ENCODE measurements at regions not wholly inside any gene's neighbourhood (a gene's known extent, or its start where the extent isn't known, plus 50 kb on each side); places are given as distances from the start of the nearest gene placed in this dataset.

- Mint-ChIP-seq H3K27ac (no peak overlapping the region), H3K27me3 (ENCODE audit: insufficient read depth, low read depth) (peaks cover 2% of the 10 kb centered on the region), H3K4me3 (no peak overlapping the region), H3K36me3 (no peaks in the 10 kb centered on the region), H3K9me3 (no peaks in the 10 kb centered on the region), H3K4me1 (peaks cover 11% of the 10 kb centered on the region)
- Histone ChIP-seq H3K4me3 (no peak overlapping the region), H3F3A (ENCODE audit: low read depth) (no peaks in the 10 kb centered on the region), H3K36me3 (no peaks in the 10 kb centered on the region), H3K9me3 (ENCODE audit: low read depth) (no peaks in the 10 kb centered on the region), H3K4me2 (no peak overlapping the region), H3K79me2 (ENCODE audit: low read depth) (no peaks in the 10 kb centered on the region), H3K27me3 (no peaks in the 10 kb centered on the region), H3K27ac (no peak overlapping the region), H3K9ac (no peak overlapping the region), H4K20me1 (ENCODE audit: low read depth) (no peaks in the 10 kb centered on the region), H2AFZ (replicated peaks) (no peak overlapping the region), H3K4me1 (no peaks in the 10 kb centered on the region)
- TF ChIP-seq EZH2phosphoT487 (IDR thresholded peaks at IDR 0.05) (no peak), EZH2 (IDR thresholded peaks at IDR 0.05) (no peak), CTCF (IDR thresholded peaks at IDR 0.05) (no peak)
- DNase-seq (ENCODE audit: low spot score): no peak
Observed at GRCh38 chr1:239558559-239558958, 172.2 kb downstream of the CHRM3 start.

GRCh38 chr1:239558991-239559390, 172.6 kb downstream of the CHRM3 start:
- Histone ChIP-seq H3K4me3 (no peak overlapping the region), H3K27ac (no peak overlapping the region), H3K36me3 (no peaks in the 10 kb centered on the region), H3F3A (ENCODE audit: low read depth) (no peaks in the 10 kb centered on the region), H3K9ac (no peak overlapping the region), H3K9me3 (ENCODE audit: low read depth) (no peaks in the 10 kb centered on the region), H3K4me2 (no peak overlapping the region), H3K4me1 (no peaks in the 10 kb centered on the region), H3K79me2 (ENCODE audit: low read depth) (no peaks in the 10 kb centered on the region), H3K27me3 (no peaks in the 10 kb centered on the region), H2AFZ (replicated peaks) (no peak overlapping the region), H4K20me1 (ENCODE audit: low read depth) (no peaks in the 10 kb centered on the region)
- Mint-ChIP-seq H3K36me3 (no peaks in the 10 kb centered on the region), H3K4me3 (no peak overlapping the region), H3K9me3 (no peaks in the 10 kb centered on the region), H3K27ac (no peak overlapping the region), H3K4me1 (peaks cover 11% of the 10 kb centered on the region), H3K27me3 (ENCODE audit: insufficient read depth, low read depth) (peaks cover 2% of the 10 kb centered on the region)
- TF ChIP-seq CTCF (IDR thresholded peaks at IDR 0.05) (no peak), EZH2 (IDR thresholded peaks at IDR 0.05) (no peak), EZH2phosphoT487 (IDR thresholded peaks at IDR 0.05) (no peak)
- DNase-seq (ENCODE audit: low spot score): no peak

- H2AFZ ChIP-seq (replicated peaks): no peak overlapping the region
- no peaks in the 10 kb centered on the region for H3K4me1 ChIP-seq
- Mint-ChIP-seq H3K4me1 (peaks cover under 1% of the 10 kb centered on the region), H3K27me3 (ENCODE audit: insufficient read depth, low read depth) (peaks cover 2% of the 10 kb centered on the region), H3K27ac (no peak overlapping the region), H3K36me3 (no peaks in the 10 kb centered on the region), H3K9me3 (no peaks in the 10 kb centered on the region), H3K4me3 (no peak overlapping the region)
- no peak overlapping the region for H3K4me3 ChIP-seq
- no peaks in the 10 kb centered on the region for H3K27me3 ChIP-seq
- H3K9me3 ChIP-seq (ENCODE audit: low read depth): no peaks in the 10 kb centered on the region
- no peaks in the 10 kb centered on the region for H3F3A ChIP-seq (ENCODE audit: low read depth)
- no peaks in the 10 kb centered on the region for H3K79me2 ChIP-seq (ENCODE audit: low read depth)
- DNase-seq (ENCODE audit: low spot score): no peak
- no peak overlapping the region for H3K4me2 ChIP-seq
- TF ChIP-seq EZH2phosphoT487 (IDR thresholded peaks at IDR 0.05) (no peak), EZH2 (IDR thresholded peaks at IDR 0.05) (no peak), CTCF (IDR thresholded peaks at IDR 0.05) (no peak)
- no peak overlapping the region for H3K27ac ChIP-seq
- H3K36me3 ChIP-seq: no peaks in the 10 kb centered on the region
- H3K9ac ChIP-seq: no peak overlapping the region
- H4K20me1 ChIP-seq (ENCODE audit: low read depth): no peaks in the 10 kb centered on the region
Observed at GRCh38 chr1:239560921-239561320, 174.6 kb downstream of the CHRM3 start.
